ENCODE measurements at regions not wholly inside any gene's neighbourhood (a gene's known extent, or its start where the extent isn't known, plus 50 kb on each side); places are given as distances from the start of the nearest gene placed in this dataset.

- no peak for TF ChIP-seq CTCF (IDR thresholded peaks at IDR 0.05)
- TF ChIP-seq EZH2 (IDR thresholded peaks at IDR 0.05; ENCODE audit: borderline replicate concordance, insufficient read depth, low read depth, low read length, poor library complexity, severe bottlenecking): no peak
These were observed 605.5 kb upstream of the FOXG1 start for GRCh38 chr14:28161040-28161439.
